ENCODE measurements at regions not wholly inside any gene's neighbourhood (a gene's known extent, or its start where the extent isn't known, plus 50 kb on each side); places are given as distances from the start of the nearest gene placed in this dataset.
A peak's percentile ranks its signal among the peaks of the same experiment; 100 is the strongest.

GRCh38 chr1:58941471-58942289 is 157.8 kb upstream of the JUN start:
- no peak overlapping the region for H2BK5ac ChIP-seq (ENCODE audit: low read length)
- H3K36me3 ChIP-seq (replicated peaks in 1 of 2; ENCODE audit: control insufficient read depth in 2 of 2, insufficient read depth in 2 of 2, low read length in 2 of 2), result no peaks in the 10 kb centered on the region
- H3K4me3 ChIP-seq (ENCODE audit: low read length in 2 of 2), result no peak overlapping the region
- H3K79me1 ChIP-seq (ENCODE audit: low read depth, low read length), result no peaks in the 10 kb centered on the region
- H3K4me1 ChIP-seq (ENCODE audit: control insufficient read depth in 2 of 2, insufficient read depth in 1 of 2, low read depth in 1 of 2, low read length in 2 of 2), result no peaks in the 10 kb centered on the region
- H3K9ac ChIP-seq (ENCODE audit: low read depth, low read length, poor library complexity), result no peak overlapping the region
- H4K91ac ChIP-seq (ENCODE audit: low read depth, low read length, poor library complexity), result no peak overlapping the region
- H3K18ac ChIP-seq (ENCODE audit: low read length), result no peak overlapping the region
- no CpG with 5 or more reads among the region's 4 CpGs for WGBS, 2 donors (ENCODE audit: extremely low coverage in 2 of 2, insufficient read length in 2 of 2, insufficient replicate concordance in 1 of 2)
- no peak overlapping the region for H3K4ac ChIP-seq (ENCODE audit: low read length)
- H2BK12ac ChIP-seq (ENCODE audit: low read length), result no peak overlapping the region
- H3K27me3 ChIP-seq (ENCODE audit: control insufficient read depth in 3 of 3, insufficient read depth in 3 of 3, low read depth in 1 of 3, low read length in 3 of 3), result peaks cover 0 to 33% (median 2%) of the 10 kb centered on the region in 3 experiments
- no peak overlapping the region for H3K23ac ChIP-seq (ENCODE audit: low read depth, low read length, poor library complexity)
- no peak overlapping the region for H2BK15ac ChIP-seq (ENCODE audit: low read length)
- no peak for DNase-seq (ENCODE audit: low spot score)
- H3K14ac ChIP-seq (ENCODE audit: low read length), result no peak overlapping the region
- no peak overlapping the region for H2AFZ ChIP-seq (ENCODE audit: low read length)
- H2AK5ac ChIP-seq (ENCODE audit: low read depth, low read length), result no peak overlapping the region
- H3K9me3 ChIP-seq (replicated peaks in 1 of 2; ENCODE audit: control insufficient read depth in 2 of 2, insufficient read depth in 1 of 2, low read depth in 1 of 2, low read length in 2 of 2), result peaks cover 0 to 3% of the 10 kb centered on the region in 2 donors
- no peak overlapping the region for H4K8ac ChIP-seq (ENCODE audit: low read depth, low read length)
- H3K27ac ChIP-seq (replicated peaks; ENCODE audit: low read length), result no peak overlapping the region
- H3K4me2 ChIP-seq (ENCODE audit: insufficient read depth, low read length, poor library complexity, severe bottlenecking), result no peak overlapping the region
- H2BK120ac ChIP-seq (ENCODE audit: low read depth, low read length), result no peak overlapping the region

- no peak overlapping the region for H3K14ac ChIP-seq (ENCODE audit: low read length)
- H3K4me1 ChIP-seq (ENCODE audit: control insufficient read depth in 2 of 2, insufficient read depth in 1 of 2, low read depth in 1 of 2, low read length in 2 of 2), result no peaks in the 10 kb centered on the region
- H2BK12ac ChIP-seq (ENCODE audit: low read length), result no peak overlapping the region
- H2AFZ ChIP-seq (ENCODE audit: low read length), result no peak overlapping the region
- H2BK5ac ChIP-seq (ENCODE audit: low read length), result no peak overlapping the region
- no peak overlapping the region for H3K4me2 ChIP-seq (ENCODE audit: insufficient read depth, low read length, poor library complexity, severe bottlenecking)
- H3K18ac ChIP-seq (ENCODE audit: low read length), result no peak overlapping the region
- peaks cover 0 to 33% (median 2%) of the 10 kb centered on the region in 3 experiments for H3K27me3 ChIP-seq (ENCODE audit: control insufficient read depth in 3 of 3, insufficient read depth in 3 of 3, low read depth in 1 of 3, low read length in 3 of 3)
- H3K23ac ChIP-seq (ENCODE audit: low read depth, low read length, poor library complexity), result no peak overlapping the region
- H3K79me1 ChIP-seq (ENCODE audit: low read depth, low read length), result no peaks in the 10 kb centered on the region
- H4K91ac ChIP-seq (ENCODE audit: low read depth, low read length, poor library complexity), result no peak overlapping the region
- H3K36me3 ChIP-seq (replicated peaks in 1 of 2; ENCODE audit: control insufficient read depth in 2 of 2, insufficient read depth in 2 of 2, low read length in 2 of 2), result no peaks in the 10 kb centered on the region
- H3K9ac ChIP-seq (ENCODE audit: low read depth, low read length, poor library complexity), result no peak overlapping the region
- no peak for DNase-seq (ENCODE audit: low spot score)
- no peak overlapping the region for H2BK15ac ChIP-seq (ENCODE audit: low read length)
- H3K9me3 ChIP-seq (replicated peaks in 1 of 2; ENCODE audit: control insufficient read depth in 2 of 2, insufficient read depth in 1 of 2, low read depth in 1 of 2, low read length in 2 of 2), result peaks cover 0 to 3% of the 10 kb centered on the region in 2 donors
- no peak overlapping the region for H3K4me3 ChIP-seq (ENCODE audit: low read length in 2 of 2)
- no peak overlapping the region for H3K27ac ChIP-seq (replicated peaks; ENCODE audit: low read length)
- no peak overlapping the region for H2BK120ac ChIP-seq (ENCODE audit: low read depth, low read length)
- WGBS, 2 donors (ENCODE audit: extremely low coverage in 2 of 2, insufficient read length in 2 of 2, insufficient replicate concordance in 1 of 2), result no CpG with 5 or more reads among the region's 5 CpGs
- H3K4ac ChIP-seq (ENCODE audit: low read length), result no peak overlapping the region
- H4K8ac ChIP-seq (ENCODE audit: low read depth, low read length), result no peak overlapping the region
- no peak overlapping the region for H2AK5ac ChIP-seq (ENCODE audit: low read depth, low read length)
Measured at GRCh38 chr1:58942759-58943191, 158.9 kb upstream of the JUN start.

DNA sequence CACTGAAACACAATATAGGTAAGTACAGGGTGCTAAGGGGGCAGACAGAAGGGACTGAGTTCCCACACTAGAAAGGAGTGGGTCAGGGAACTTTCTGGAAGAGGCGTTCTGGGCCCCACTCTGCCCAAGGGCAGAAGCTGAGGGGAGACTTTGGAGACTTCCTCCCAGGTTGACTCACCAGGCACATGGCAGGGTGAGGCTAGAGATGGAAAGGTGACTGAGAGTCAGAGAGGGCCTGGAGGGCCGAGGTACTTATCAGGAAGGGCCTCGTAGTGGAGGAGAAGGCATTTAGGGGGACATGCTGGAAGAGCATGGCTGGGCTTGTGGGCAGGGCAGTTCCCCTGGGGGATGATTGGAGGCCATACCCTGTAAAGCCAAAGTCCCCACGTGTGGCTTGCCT is 159.9 kb upstream of the JUN start:
- peak overlapping the region; percentile 10 for H2BK5ac ChIP-seq (ENCODE audit: low read length)
- no peaks in the 10 kb centered on the region for H3K4me1 ChIP-seq (ENCODE audit: control insufficient read depth in 2 of 2, insufficient read depth in 1 of 2, low read depth in 1 of 2, low read length in 2 of 2)
- no peak overlapping the region for H4K8ac ChIP-seq (ENCODE audit: low read depth, low read length)
- no peak overlapping the region for H2BK12ac ChIP-seq (ENCODE audit: low read length)
- no peak overlapping the region for H3K14ac ChIP-seq (ENCODE audit: low read length)
- DNase-seq (ENCODE audit: low spot score), result no peak
- peaks cover 0 to 3% of the 10 kb centered on the region in 2 donors for H3K9me3 ChIP-seq (replicated peaks in 1 of 2; ENCODE audit: control insufficient read depth in 2 of 2, insufficient read depth in 1 of 2, low read depth in 1 of 2, low read length in 2 of 2)
- no peaks in the 10 kb centered on the region for H3K36me3 ChIP-seq (replicated peaks in 1 of 2; ENCODE audit: control insufficient read depth in 2 of 2, insufficient read depth in 2 of 2, low read length in 2 of 2)
- no peak overlapping the region for H3K4me2 ChIP-seq (ENCODE audit: insufficient read depth, low read length, poor library complexity, severe bottlenecking)
- no peak overlapping the region for H3K23ac ChIP-seq (ENCODE audit: low read depth, low read length, poor library complexity)
- H3K27ac ChIP-seq (replicated peaks; ENCODE audit: low read length), result no peak overlapping the region
- peak overlapping the region; percentile 24 for H2BK15ac ChIP-seq (ENCODE audit: low read length)
- peaks cover 0 to 33% (median 2%) of the 10 kb centered on the region in 3 experiments for H3K27me3 ChIP-seq (ENCODE audit: control insufficient read depth in 3 of 3, insufficient read depth in 3 of 3, low read depth in 1 of 3, low read length in 3 of 3)
- H3K9ac ChIP-seq (ENCODE audit: low read depth, low read length, poor library complexity), result no peak overlapping the region
- H3K4me3 ChIP-seq (ENCODE audit: low read length in 2 of 2), result no peak overlapping the region
- no peak overlapping the region for H4K91ac ChIP-seq (ENCODE audit: low read depth, low read length, poor library complexity)
- no CpG with 5 or more reads among the region's 4 CpGs for WGBS, 2 donors (ENCODE audit: extremely low coverage in 2 of 2, insufficient read length in 2 of 2, insufficient replicate concordance in 1 of 2)
- H2AFZ ChIP-seq (ENCODE audit: low read length), result no peak overlapping the region
- no peaks in the 10 kb centered on the region for H3K79me1 ChIP-seq (ENCODE audit: low read depth, low read length)
- no peak overlapping the region for H2BK120ac ChIP-seq (ENCODE audit: low read depth, low read length)
- H3K4ac ChIP-seq (ENCODE audit: low read length), result no peak overlapping the region
- no peak overlapping the region for H2AK5ac ChIP-seq (ENCODE audit: low read depth, low read length)
- no peak overlapping the region for H3K18ac ChIP-seq (ENCODE audit: low read length)

- H3K4me1 ChIP-seq (ENCODE audit: control insufficient read depth in 2 of 2, insufficient read depth in 1 of 2, low read depth in 1 of 2, low read length in 2 of 2), result no peaks in the 10 kb centered on the region
- no peak overlapping the region for H4K91ac ChIP-seq (ENCODE audit: low read depth, low read length, poor library complexity)
- no peak overlapping the region for H3K9ac ChIP-seq (ENCODE audit: low read depth, low read length, poor library complexity)
- H2AFZ ChIP-seq (ENCODE audit: low read length), result no peak overlapping the region
- H2AK5ac ChIP-seq (ENCODE audit: low read depth, low read length), result no peak overlapping the region
- no peak overlapping the region for H4K8ac ChIP-seq (ENCODE audit: low read depth, low read length)
- no peak overlapping the region for H3K14ac ChIP-seq (ENCODE audit: low read length)
- no peak overlapping the region for H3K4me2 ChIP-seq (ENCODE audit: insufficient read depth, low read length, poor library complexity, severe bottlenecking)
- no peak for DNase-seq (ENCODE audit: low spot score)
- peaks cover 0 to 33% (median 2%) of the 10 kb centered on the region in 3 experiments for H3K27me3 ChIP-seq (ENCODE audit: control insufficient read depth in 3 of 3, insufficient read depth in 3 of 3, low read depth in 1 of 3, low read length in 3 of 3)
- no peak overlapping the region for H2BK5ac ChIP-seq (ENCODE audit: low read length)
- no peaks in the 10 kb centered on the region for H3K79me1 ChIP-seq (ENCODE audit: low read depth, low read length)
- H3K18ac ChIP-seq (ENCODE audit: low read length), result no peak overlapping the region
- H2BK12ac ChIP-seq (ENCODE audit: low read length), result no peak overlapping the region
- no peak overlapping the region for H3K4ac ChIP-seq (ENCODE audit: low read length)
- H3K36me3 ChIP-seq (replicated peaks in 1 of 2; ENCODE audit: control insufficient read depth in 2 of 2, insufficient read depth in 2 of 2, low read length in 2 of 2), result no peaks in the 10 kb centered on the region
- no peak overlapping the region for H3K23ac ChIP-seq (ENCODE audit: low read depth, low read length, poor library complexity)
- H3K4me3 ChIP-seq (ENCODE audit: low read length in 2 of 2), result peak overlapping the region in 1 of 2 donors; percentile 7
- H3K27ac ChIP-seq (replicated peaks; ENCODE audit: low read length), result no peak overlapping the region
- H2BK120ac ChIP-seq (ENCODE audit: low read depth, low read length), result no peak overlapping the region
- peaks cover 0 to 3% of the 10 kb centered on the region in 2 donors for H3K9me3 ChIP-seq (replicated peaks in 1 of 2; ENCODE audit: control insufficient read depth in 2 of 2, insufficient read depth in 1 of 2, low read depth in 1 of 2, low read length in 2 of 2)
- H2BK15ac ChIP-seq (ENCODE audit: low read length), result peak overlapping the region; percentile 24
- WGBS, 2 donors (ENCODE audit: extremely low coverage in 2 of 2, insufficient read length in 2 of 2, insufficient replicate concordance in 1 of 2), result no CpG with 5 or more reads among the region's 3 CpGs
Measured at GRCh38 chr1:58944439-58944838, 160.6 kb upstream of the JUN start.
